Stimulated activated CD4-positive, alpha-beta T cell treated with anti-CD3 and anti-CD28 coated beads, Interleukin-4, amount 100 ng/mL, for 48 hours (primary cell): ENCODE measurements at regions not wholly inside any gene's neighbourhood (a gene's known extent, or its start where the extent isn't known, plus 50 kb on each side); places are given as distances from the start of the nearest gene placed in this dataset.

Source experiments
- DNase-seq, 2 donors: peaks; one replicate each; pipeline ENCODE4 v3.0.0-alpha.2; 2020; ENCODE audit warnings: low read depth in 2 of 2

DNA sequence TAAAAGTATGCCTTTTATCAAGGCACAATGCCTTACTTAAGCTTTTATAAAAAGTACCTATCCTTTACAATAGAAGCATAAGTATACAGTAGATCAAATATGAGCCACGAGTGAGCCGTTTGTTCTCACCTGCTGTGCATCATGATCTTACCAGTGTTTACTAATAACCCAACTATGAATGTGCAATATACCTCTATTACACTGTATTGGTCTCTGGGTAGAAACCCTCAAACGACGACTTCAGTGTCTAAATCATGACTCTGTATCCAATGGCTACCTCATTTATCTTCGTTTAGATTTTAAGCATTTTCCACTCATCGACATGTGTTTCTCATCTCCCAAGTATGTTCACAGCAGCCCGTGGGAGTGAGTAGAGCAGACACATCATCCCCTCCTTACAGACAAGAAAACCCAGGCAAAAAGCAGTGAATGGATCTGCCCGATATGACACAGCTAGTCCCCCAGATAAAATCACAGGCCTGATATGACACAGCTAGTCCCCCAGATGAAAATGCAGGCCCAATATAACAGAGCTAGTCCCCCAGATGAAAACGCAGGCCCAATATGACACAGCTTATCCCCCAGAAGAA lies 279.8 kb downstream of the TNS1 start:
- DNase-seq: no peak

DNA sequence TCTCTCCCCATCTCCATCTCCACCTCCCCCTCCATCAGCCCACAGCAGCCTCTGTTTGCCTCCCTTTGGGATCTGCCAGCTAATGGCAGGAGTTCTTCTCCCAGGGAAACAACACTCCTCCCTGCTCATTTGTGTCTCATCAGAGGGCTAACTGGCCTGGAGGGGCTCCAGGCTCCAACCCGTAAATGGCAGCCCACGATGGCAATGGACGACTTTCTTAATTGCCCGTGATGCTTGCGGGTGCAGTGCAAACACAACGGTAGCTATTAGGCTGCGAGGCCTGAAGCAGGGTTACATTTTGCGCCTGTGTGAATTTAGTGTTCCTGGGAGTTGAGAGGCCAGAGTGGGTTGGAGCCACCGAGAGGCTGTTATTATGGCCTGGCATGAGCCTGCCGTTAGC lies 285.1 kb downstream of the TNS1 start:
- no peak for DNase-seq

DNA sequence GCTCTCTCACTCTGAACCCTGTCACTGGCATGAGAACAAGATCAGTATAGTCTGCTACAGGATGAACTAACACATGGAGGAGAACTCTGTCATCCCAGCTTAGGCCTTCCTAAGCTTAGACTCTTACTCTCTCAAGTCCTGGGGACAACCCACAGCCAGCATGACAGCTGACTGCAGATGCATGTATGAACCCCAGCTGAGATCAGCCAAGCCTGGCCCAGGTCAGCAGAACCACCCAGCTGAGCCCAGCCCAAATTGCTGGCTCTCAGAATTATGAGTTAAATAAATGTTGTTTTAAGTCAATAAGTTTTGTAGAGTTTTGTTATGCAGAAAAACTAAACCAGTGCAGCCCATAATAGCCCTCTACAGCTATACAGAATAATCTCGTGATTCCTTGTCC lies 287.3 kb downstream of the TNS1 start:
- DNase-seq: no peak

DNA sequence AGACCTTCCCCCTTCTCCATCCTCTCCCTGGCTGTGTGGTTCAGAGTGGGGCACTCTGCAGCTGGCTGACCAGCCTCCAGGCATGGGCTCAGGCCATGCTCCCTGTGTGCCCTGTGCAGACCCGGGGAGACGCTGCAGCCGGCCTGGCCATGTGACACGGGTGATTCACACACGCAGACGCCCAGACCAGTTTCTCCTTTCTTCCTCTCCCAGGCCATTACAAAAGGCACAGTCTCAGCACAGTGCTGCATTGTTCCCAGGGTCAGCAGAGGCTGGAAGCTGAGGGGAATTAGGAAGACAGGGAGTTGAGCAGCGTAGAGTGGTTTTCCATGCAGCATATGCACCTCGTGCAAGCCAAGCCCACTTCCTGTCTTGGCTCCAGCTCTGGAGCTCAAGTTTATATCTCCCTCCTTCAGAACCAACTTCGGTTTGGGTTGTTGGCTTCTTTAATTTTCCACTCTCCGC lies 288.5 kb downstream of the TNS1 start:
- DNase-seq: no peak

DNA sequence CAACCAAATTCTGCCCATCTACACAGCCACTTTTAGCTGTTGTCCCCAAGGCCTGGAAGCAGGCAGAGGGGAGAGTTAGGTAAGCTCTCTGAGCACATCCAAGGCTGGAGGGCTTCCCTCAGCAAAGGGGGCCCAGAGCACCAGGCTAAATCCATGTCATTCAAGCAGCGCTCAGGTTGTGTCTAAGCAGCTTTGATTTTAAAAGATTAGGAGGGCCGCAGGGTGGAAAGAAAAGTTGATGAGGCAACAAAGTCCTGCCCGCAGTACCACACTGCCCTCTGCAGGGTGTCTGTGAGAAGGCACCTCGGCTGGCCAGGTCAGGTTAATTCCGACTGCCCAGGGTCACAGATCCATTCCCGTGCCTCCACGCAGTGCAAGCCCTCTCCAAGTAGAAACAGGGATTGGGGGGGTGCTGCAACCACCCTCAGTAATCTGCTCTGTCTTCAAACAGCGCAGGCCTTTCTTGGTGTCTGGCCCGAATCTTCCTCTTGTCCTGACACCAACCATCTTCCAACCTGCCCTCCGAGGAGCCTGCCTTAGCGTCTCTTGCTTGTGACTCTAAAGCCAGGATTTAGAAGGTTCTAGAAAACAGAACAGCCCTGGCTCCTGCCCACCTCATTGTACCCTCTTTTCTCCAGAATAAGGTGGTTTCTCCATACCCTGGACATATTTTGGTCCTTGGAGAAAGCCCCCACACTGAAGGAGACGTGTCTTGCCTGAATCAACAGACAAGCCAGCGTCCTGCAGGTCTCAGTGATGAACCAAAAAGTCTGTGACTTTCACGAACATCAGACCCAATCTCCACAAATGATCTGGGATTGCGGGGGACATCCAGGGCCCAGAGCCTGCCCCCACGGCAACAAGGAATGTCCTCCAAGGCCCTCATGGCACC lies 289.2 kb downstream of the TNS1 start:
- DNase-seq: peak; percentile 65 to 78

DNA sequence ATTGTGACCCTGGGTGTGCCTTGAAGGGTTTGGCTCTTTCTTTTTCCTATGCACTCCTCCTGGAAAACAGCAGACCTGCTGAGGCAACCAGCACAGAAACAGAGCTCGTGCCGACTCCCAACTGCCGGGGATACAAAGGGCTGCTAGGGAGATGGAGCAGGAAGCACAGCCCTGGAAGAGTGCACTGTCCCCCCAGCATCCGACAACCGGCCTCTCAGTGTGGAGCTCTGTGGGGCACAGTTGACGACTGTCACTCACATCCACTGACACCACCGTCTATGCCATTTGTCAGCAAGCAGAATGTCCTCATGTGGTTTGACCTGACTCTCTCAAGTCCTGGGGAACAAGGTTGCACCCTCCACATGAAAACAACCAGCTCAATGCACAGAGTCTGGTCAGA lies 290.4 kb downstream of the TNS1 start:
- no peak for DNase-seq

DNA sequence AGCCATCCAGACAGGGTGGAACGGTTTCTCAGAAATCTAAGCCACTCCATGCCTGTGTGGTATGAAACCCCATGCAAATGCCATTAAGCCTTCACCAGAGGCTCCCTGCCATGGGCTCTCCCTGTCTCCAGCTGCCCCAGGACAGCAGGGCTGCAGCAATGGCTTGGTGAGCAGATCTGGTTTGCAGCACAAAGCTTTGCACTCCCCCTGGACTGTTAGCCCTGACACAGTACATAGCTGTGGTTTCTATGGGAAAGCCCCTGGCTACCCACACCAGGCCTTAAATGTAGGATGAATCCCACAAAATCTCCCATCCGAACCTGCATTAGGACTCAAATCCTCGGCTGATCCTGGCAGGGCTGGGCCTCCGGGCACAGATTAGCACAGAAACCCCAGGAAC lies 291.6 kb downstream of the TNS1 start:
- no peak for DNase-seq

DNA sequence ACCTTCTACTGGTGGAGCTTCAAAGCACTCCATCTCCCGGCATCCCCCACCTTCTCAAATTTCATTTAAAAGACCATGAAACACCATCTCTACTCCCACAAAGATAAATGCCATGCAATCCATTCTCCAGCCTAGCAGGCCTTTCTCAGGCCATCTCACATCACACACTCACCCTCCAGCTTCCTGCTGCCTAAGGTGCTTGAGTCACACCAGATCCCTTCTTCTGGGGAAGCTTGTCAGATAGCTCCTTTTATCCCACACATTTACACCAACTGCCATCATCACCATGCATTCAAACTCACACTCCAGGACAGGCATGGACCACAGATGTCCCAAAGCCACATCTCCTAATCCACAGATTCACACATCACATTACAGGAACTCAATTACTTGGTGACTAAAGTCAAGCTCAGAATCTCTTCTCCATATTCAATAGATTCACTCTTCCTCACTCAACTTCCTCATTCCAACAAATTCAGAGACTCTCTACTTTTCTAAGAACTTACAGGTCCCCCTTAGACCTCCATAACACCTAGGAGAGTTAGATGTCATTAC lies 292.5 kb downstream of the TNS1 start:
- DNase-seq: no peak

DNA sequence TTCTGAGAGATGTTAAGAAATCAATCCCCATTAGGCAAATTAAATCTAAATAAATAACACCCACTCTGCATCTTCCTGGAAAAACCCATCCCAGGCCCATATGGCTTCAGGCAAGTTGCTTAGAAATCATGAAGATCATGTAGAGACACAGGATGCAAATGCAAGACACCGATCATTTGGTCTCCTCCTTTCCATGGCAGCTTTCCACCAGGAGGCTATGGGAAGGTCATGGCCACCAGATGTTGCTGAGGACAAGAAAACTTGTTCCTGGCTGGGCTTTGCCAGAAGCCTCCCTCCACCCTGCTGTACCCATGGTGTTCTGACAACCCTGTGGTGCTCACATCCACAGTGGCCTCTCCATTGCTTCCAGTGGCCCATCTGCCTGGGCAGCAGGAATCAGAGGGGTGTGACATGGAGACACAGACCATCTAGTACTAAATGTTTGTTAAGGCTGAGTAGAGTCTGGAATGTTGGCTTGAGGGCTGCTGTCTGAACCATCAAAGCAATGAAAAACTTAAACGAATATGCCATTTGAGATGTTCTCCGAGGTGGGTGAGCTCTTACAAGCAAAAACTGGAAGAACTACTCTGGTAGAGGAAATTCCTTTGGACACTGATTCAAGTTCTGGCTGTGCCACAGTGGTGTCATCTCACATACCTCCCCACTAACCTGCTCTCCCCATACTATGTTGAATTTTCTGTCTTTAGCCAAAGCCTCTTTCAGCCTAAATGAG lies 293.2 kb downstream of the TNS1 start:
- no peak for DNase-seq

DNA sequence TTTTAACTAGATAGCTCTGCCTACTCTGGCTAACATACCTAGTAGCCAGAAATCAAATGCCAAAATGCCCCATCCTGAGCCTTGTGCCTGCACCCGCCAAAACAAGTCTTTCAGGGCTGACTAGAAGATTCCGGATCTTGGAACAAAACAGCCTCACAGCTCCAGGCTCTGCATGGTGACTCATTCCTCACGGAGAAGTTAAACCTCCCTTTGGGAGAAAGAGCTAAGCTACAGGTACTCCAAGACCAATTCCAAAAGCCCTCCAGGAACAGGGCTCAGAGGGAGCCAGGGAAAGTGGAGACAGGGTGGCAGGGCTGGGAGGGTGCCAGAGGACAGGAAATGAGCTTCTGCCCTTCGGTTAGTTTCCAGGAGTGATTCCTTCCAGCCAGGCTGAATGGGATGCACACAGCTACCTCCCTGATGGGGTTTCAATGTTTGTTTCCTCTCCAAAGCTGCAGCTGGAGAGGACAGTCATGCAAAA lies 295.6 kb downstream of the TNS1 start:
- no peak for DNase-seq

DNA sequence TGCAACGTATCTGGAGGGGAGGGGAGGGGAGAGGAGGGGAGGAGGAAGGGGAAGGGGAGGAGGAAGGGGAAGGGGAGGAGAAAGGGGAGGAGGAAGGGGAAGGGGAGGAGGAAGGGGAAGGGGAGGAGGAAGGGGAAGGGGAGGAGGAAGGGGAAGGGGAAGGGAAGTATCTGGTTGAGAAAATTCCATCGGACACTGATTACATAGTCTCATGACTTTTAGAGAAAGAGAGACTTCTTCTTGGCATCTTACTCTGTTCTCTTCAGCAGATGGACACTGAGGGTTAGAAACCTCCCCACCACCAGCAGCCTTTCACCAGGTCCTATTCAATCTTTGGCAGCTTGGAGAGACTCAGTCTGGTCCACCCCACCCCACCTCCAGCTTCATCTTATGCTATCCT lies 296.3 kb downstream of the TNS1 start:
- no peak for DNase-seq

DNA sequence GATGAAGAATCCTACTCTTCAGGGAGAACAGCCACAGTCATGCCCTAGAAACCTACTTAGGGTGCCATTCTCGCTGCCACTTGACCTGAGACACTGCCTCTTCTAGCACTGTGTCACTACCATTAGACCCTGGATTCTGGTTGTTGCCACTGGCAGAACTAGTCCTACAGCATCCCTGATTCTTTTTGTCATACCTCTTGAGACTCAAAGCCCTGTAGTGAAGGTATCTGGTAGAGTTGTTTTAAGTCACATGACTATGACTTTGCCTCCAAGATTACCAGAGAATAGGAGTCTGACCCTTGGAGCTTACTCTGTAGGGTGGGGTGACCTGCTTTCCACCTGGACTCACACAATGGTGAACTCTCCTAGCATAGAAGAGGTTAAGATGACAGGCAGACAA lies 296.7 kb downstream of the TNS1 start:
- no peak for DNase-seq

DNA sequence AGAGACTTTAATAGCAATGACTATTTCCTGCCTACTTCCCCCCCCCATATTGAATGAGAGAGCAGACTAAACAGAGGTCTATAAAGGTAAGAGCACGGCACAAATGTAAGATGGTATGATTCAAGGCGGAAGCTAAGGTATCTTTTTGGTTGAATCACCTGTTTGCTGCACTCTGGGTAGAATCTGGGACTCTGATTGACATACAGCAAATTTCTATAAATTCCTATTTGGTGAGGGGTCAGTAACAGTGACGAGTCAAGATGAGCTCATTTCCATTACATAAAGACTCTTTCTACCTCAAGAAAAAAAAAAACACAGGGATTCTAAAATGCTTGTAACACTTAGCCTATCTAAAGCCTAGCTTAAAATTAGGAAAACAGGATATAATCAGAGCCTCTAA lies 297.3 kb downstream of the TNS1 start:
- DNase-seq: no peak

DNA sequence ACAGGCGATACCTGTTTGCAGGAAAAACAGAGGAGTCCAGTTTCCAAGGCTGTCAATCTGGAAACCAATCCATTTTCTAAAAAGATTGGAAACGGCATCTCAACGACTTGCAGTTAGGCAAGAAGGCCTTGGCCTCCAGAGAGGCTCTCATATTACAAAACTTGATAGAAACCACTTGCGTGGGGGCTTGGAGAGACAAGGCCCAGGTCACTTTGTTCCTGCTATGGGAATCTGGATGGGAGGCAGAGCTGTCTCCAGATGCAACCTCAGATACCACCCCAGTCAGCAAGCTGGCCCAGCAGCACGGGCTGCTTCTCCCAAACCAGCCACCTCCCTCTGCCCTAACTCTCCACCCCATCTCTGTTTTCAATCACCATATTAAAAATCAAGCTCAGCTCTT lies 298.8 kb downstream of the TNS1 start:
- DNase-seq: no peak

DNA sequence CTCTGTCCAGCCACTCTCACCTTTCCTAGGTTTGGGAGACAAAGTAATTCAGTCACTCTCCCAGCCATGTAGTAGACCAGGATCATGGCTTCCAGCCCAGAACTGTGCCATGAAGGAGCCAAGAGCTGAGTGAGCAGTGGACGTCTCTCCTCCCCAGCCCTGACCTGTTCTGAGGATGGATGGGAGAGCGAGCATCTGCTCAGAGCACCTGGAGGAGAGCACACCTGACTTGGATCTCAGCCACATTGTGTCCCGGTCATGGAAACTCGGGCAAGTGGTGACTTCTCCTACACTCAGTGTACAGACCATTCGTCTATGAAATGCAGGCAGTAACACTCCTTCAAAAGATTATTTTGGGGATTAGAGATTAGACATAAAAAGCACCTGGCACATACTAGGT lies 299.7 kb downstream of the TNS1 start:
- DNase-seq: no peak

DNA sequence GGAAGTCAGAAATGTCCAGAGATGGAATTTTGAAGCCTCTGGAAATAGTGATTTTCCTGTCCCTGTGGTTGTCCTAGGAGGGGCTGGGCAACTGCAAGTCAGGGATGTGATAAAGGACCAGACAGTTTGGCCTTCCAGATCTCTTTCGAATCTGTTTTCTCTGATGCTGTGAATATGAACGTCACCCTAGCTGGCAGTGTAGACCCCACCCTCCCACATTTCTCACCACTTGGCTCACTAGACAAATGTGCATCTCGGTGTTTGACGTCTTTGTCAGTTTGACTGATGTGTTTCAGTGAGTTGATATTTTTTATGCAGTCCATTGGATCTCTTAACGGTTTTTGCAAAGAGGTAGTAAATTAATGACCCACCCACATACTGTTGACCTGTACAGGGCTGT lies 301.2 kb downstream of the TNS1 start:
- DNase-seq: no peak

DNA sequence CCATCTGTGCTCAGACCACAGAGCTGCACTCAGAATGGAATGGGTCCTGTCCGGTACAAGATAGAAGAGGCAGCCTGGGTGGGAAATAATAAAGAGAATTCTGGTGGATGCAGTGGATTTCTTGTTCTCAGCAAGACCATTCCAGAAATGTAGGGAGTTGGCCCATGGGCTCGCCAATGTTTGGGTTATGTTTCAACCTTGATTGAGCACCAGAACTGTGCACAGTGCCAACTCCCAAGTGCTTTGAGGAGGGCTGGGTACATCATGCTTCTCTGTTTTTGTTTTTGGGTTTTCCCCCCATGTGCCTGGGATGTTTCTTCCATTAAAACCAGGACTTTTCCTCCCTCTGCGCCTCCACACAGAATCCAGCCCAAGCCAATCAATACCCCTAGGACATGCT lies 304.1 kb downstream of the TNS1 start:
- no peak for DNase-seq

DNA sequence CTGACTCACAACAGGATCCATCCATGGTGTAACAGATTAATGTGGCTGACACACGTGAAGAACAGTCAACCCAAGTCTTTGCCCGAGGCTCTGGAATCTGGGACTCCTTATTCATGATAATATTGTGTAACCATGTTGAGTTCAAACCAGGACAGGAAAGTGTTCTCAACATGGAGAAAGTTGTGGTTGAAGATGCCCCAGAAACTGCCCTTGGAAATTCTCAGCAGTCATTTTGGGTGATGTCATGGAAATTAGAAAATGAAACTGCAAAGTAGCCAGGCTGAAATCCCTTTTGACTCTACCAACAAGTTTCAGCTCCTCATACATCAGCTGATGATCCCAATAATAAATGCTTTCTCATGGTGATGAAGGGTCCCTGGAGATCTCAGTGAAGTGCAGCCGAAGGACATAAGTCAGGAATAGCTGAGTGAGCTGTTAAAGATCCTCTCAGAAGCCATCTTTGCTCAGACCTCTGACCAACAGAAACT lies 307.7 kb downstream of the TNS1 start:
- DNase-seq: no peak

DNA sequence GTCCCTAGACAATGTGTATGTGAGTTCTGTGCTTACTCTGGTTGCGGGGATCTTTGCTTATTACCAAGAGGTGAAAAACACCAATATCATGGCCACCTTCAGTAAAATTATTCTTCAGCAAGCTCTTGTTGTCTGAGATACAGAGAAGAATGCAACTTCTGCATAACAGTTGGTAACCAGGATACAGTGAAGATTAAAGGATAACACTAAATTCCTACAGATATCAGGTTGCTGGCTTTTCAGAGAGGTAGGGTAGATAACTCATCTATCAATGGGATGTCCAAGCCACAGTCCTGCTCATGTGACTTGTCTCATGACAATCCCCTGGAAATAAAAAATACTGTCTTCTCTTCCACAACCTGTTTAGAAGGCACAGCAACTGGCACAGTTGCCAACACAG lies 308.5 kb downstream of the TNS1 start:
- DNase-seq: no peak

DNA sequence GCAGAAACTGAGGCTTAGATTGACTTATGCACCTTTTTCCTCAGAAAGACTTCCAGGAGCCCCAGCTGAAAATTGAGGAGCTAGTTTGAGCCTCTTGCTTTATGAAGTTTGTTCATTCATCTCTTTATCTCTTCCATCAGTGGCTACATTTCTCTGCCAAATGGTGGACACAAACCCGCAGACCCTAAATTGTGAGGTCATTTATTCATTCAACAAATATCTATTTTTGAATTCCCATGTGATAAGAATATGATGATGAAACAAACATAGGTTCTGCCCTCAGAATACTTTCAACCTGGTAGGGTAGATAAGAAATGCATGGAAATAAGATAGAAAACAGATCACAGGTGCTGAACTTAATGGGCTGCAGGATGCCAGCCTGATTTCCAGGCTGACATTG lies 309.4 kb downstream of the TNS1 start:
- no peak for DNase-seq

DNA sequence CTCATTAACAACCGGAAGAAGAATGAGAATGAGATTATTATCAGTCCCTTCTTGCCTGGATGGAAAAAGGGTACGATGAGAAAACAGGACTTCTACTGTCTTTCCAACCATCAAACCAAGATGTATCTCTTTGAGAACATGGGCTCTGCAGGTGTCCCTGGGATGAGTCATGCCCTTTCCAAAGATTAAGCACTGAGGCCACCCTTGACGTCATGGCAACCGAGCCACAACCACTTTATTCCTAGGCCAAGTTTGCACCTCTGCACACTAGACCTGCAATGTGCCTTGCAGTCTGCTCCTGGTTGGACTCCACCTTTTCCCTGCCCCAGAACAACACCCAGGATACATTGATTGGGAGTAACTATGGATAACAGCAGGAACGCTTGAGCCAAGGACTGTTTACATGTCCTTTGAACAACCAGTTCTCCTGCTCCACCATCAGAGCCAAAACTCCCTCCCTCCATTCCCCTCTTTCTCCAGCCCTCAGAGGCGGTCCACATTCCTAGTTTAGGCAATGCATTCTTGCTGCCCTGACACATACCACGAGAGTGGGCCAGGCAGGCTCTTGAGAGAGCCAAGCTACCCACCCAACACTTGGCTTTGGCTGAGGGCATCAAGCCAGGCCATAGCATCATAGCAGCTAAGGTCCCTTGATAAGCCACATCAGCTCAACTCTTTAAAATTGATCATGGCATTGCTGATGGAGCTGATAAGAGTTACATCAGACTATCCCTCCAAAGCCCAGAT lies 310.7 kb downstream of the TNS1 start:
- DNase-seq: no peak
